IPS-NIHi11 (cell line): ENCODE measurements at regions not wholly inside any gene's neighbourhood (a gene's known extent, or its start where the extent isn't known, plus 50 kb on each side); places are given as distances from the start of the nearest gene placed in this dataset.
A peak's percentile ranks its signal among the peaks of the same experiment; 100 is the strongest.

Source experiments
- DNase-seq: peaks from one replicate; pipeline ENCODE4 v3.0.0; 2012; ENCODE audit warnings: mixed read lengths, low spot score

GRCh38 chr9:93900971-93901861 is 53.9 kb downstream of the BARX1 start:
- no peak for DNase-seq

- DNase-seq = no peak
Measured at GRCh38 chr9:93900436-93900819, 54.7 kb downstream of the BARX1 start.

DNA sequence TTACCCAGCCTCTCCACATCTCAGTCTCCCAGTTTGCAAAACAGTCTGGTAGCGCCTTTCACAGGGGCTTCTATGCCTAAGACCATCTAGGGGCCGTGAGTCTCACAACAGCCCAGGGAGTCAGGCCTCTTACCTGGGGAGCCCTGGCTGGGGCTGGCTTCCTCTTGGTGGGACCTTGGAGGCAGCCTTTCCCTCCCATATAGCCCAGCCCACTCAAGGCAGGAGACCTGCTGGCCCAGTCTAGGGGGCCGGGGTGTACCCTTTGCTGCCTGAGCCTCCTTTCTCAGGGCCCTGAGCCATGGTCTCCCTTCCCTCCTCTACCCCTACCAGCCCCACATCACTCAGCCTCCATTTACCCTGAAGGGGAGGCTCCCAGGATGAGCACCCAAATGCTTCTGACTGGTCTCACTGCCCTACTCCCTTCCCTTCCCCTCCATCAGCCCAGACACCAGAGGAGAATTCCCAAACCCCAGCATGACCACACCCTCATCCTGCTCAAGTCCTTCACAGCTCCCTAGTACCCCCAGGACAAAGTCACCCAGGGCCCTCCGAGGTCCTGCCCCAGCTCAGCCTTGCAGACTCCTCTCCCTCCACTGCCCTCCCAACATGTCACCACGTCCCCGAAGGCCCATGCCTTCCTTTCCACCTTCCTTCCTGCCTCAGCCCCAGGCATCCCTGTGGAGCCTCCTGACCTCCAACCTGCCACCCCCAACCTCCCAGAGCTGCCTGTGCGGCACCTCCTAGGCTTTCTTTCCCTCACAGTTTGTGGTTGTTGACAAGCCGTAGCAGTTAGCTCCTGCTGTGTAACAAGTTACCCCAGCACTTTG is 55.3 kb downstream of the BARX1 start:
- DNase-seq = peak; percentile 3

- DNase-seq = no peak
Measured at GRCh38 chr9:93898502-93899426, 56.4 kb downstream of the BARX1 start.

DNA sequence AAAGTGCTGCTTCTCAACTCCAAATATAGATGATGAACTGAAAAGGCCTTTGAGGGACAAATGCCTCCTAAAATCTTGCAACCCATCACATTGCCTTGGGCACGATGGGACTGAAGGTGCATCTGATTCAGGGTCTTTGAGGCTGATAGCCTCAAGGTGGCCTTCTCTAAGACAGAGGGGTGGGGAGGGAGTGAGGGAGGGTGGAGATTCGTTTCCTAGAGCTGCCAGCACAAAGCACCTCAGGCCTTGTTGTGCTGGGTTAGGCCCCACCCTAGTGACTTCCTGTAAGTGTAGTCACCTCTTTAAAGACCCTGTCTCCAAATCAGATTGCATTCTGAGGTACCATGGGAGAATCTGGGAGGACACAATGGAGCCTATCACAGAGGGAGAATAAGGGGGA is 57.1 kb downstream of the BARX1 start:
- DNase-seq = peak; percentile 17

DNA sequence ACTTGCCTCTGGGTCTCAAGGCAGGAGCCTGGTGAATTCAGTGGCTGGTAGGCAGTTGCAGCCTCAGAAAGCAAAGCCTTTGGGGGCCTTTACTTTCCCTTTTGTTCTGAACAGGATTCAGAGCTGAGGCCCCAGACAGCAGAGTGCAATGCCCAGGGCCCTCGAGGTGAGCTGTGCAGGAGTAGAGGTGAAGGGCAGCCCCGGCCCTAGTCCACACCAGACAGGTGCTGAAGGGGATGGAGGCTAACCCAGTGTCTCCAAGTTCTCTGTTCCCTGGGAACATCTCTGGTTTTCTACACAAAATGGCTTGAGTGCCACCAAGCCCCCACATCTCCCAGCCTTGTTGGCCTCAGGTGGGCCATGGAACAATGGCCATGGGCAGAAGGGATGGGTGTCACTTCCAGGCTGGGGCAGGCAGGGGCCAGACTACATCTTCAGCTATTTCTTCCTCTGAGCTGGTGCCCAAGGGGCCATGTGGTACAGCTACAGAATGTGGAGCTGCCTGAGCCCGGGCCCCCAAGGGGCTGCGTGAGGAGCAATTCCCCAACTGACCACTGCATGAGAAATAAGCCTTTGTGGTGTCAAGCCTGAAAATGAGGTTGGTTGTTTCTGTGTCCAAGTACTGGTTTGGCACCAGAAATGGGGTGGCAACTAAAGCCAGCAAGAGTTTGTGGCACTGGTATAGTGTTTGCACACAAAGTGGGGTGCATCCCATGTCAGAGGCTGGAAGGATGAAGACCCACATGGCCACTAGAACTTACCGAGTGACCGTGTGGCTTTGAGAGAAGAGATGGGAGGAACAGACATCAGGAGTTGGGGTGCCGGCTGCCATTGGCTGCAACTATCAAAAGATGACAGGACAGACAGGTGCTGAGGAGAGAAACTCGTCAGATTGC is 57.8 kb downstream of the BARX1 start:
- peak; percentile 10 for DNase-seq

DNA sequence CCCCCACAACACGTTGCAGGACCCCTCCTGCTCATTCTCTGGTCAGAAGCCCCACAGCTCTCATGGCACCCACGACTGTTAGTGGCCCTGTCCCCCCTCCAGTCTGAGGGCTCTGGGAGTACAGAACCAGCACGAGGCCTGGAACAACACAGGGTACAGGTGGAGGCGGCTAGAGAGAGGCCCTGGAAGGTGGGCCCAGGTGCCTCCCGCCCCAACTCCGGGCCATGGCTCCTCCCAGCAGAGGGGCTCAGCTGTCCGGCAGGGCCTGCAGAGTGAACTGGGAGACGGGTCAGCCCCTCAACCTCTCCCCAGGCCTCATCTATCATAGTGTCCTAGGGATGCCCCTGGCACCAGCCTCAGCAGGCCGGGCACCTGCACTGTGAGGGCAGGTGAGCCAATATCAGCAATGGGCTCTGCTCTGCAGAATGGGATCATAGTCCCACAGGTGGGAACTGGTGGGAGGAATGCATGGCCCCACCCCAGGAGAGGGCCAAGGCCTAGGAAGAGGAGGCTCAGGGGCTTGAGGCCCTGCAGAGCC is 58.6 kb downstream of the BARX1 start:
- DNase-seq = no peak

- DNase-seq = no peak
Measured at GRCh38 chr9:93896093-93896492, 59.1 kb downstream of the BARX1 start.

GRCh38 chr9:93895535-93895934 is 59.6 kb downstream of the BARX1 start:
- DNase-seq = no peak

DNA sequence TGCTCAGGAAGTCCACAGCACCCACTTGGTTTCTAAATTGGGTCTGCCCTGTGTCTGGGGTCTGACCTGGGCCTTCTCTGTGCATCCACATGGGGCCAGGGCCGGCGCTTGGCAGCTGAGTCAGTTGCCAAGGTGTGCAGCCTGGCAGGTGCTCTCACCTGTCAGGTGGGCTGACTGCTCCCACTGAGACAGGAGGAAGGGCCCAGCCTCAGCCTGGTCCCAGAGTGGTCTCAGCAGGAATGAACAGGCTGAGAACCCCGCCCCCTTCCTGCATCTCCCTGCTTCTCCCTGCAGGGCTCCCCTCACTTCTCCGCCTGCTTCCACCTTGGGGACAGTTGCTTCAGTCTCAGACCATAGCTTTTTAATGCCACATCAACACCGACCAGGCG is 60.5 kb downstream of the BARX1 start:
- DNase-seq = no peak

DNA sequence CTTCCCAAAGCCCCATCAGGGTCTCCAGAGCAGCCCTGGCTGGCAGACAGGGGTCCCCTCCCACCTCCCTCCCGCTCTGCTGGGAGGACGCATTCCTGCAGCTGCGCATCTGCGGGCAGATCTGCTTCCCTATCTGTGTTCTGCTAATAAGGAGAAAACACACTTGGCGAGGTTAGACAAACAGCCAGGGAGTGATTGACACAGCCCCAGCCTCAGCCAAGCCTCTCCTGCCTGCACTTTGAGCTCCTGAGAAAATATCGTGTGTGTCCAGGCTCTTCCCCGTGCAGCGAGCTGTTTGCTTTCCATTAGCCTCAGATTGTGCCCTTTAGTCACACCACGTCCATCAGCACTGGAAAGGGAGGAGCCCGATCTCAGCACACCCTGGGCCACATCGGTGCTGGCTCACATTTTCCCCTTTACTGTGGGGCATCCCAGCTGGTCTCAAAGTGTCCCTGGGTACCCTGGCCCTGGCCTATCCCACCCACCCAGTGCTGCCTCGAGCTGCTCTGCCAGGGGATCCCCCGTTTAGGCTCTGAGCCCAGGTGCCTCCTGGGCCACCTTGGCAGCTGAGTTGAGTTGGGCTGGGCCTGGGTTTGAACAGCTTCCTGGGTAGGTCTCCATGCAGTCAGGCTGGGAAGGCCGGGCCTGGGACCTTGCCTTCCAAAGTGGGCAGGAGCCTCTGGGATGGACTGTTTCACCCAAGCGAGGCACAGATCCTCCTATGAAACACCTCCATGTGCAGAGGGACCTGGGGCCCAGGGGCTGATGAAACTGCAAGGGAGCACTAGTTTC is 61.1 kb downstream of the BARX1 start:
- DNase-seq = no peak

- DNase-seq = no peak
Measured at GRCh38 chr9:93893194-93893593, 62.0 kb downstream of the BARX1 start.

GRCh38 chr9:93892748-93893147 is 62.4 kb downstream of the BARX1 start:
- DNase-seq = no peak

GRCh38 chr9:93891549-93892310 is 63.4 kb downstream of the BARX1 start:
- DNase-seq = no peak

DNA sequence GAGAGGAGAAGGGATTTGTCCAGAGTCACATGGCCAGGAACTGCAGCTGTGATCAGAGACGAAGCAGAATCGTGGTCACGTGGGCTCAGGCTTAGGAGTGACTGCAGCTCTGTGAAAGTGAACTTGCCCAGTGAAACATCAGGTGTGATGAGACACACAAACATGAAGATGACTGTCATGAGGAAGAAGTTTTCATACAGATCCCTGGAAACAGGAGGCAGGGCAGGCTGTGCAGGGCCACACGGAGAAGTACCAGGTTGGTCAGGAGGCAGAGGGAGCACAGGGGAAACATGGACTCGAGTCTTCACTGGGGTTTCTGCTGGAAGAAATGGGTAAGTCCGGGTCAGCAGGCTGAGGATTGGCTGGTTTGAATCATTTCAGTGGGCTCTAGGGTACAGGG is 64.1 kb downstream of the BARX1 start:
- DNase-seq = no peak

GRCh38 chr9:93890436-93890935 is 64.7 kb downstream of the BARX1 start:
- no peak for DNase-seq

DNA sequence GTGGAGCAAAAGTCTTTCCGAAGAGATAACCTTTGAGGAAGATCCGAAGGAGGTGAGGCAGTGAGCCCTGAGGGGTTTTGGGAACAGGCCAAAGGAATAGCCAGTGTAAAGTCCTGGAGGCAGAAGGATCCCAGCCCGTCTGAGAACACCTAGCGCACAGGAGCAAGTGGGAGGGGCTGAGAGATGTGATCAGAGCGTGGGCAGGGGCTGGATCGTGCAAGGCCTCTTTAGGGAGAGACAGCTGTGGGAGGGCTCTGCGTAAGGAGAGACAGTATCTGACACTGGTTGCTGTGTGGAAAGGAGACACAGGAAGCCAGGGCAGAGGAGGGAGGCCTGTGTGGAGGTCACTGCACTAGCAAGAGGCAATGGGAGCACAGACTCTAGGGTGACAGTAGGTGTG is 68.2 kb downstream of the BARX1 start:
- DNase-seq = no peak

DNA sequence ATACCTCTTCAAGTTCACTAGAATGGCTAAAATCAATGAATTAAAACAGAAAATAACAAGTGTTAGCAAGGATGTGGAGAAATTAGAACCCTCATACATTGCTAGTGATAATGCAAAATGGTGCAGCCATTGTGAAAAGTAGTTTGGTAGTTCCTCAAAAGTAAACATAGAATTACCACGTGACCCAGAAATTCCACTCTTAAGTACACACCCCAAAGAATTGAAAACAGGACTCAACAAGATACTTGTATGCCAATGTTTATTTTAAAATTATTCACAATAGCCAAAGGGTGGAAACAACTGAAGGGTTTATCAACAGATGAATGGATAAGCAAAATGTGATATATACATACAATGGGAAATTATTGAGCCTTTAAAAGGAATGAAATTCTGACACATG is 70.3 kb downstream of the BARX1 start:
- no peak for DNase-seq
